ENCODE measurements at regions not wholly inside any gene's neighbourhood (a gene's known extent, or its start where the extent isn't known, plus 50 kb on each side); places are given as distances from the start of the nearest gene placed in this dataset.

GRCh38 chr2:195031411-195031810 lies 625.6 kb upstream of the SLC39A10 start:
- TF ChIP-seq CTCF (IDR thresholded peaks at IDR 0.05): no peak
- TF ChIP-seq ATF1 (CRISPR knock-in tag; IDR thresholded peaks at IDR 0.05): no peak
- TF ChIP-seq TCF7 (CRISPR knock-in tag; IDR thresholded peaks at IDR 0.05; ENCODE audit: low read depth): no peak
- no peak for TF ChIP-seq USF2 (CRISPR knock-in tag; IDR thresholded peaks at IDR 0.05)
- no peak for TF ChIP-seq ATF2 (CRISPR knock-in tag; IDR thresholded peaks at IDR 0.05; ENCODE audit: borderline replicate concordance, low read depth)

Measured in WTC11 (cell line).